NCI-H2081 (cell line): ENCODE measurements at regions not wholly inside any gene's neighbourhood (a gene's known extent, or its start where the extent isn't known, plus 50 kb on each side); places are given as distances from the start of the nearest gene placed in this dataset.

ENCODE experiments used
- DNase-seq, 2 experiments: peaks; one replicate each; lab custom pipeline; 2025; lab: John Stamatoyannopoulos, UW

- no peak for DNase-seq
Measured at GRCh38 chr2:122219504-122219903, 464.1 kb downstream of the TSN start.

- DNase-seq: no peak
Measured at GRCh38 chr2:122221665-122222064, 466.2 kb downstream of the TSN start.

GRCh38 chr2:122231296-122231695 lies 475.8 kb downstream of the TSN start:
- DNase-seq: no peak

- no peak for DNase-seq
Measured at GRCh38 chr2:122233372-122233771, 477.9 kb downstream of the TSN start.

GRCh38 chr2:122236152-122236874 lies 480.9 kb downstream of the TSN start:
- no peak for DNase-seq

- no peak for DNase-seq
Measured at GRCh38 chr2:122236925-122237324, 481.5 kb downstream of the TSN start.

GRCh38 chr2:122237450-122237849 lies 482.0 kb downstream of the TSN start:
- DNase-seq: no peak

- no peak for DNase-seq
Measured at GRCh38 chr2:122238006-122238559, 482.6 kb downstream of the TSN start.

GRCh38 chr2:122239440-122239839 lies 484.0 kb downstream of the TSN start:
- DNase-seq: no peak

GRCh38 chr2:122244598-122245229 lies 489.3 kb downstream of the TSN start:
- DNase-seq: no peak

- DNase-seq: no peak
Measured at GRCh38 chr2:122249673-122250072, 494.2 kb downstream of the TSN start.

GRCh38 chr2:122251158-122251557 lies 495.7 kb downstream of the TSN start:
- no peak for DNase-seq

- DNase-seq: no peak
Measured at GRCh38 chr2:122251566-122251965, 496.1 kb downstream of the TSN start.

GRCh38 chr2:122255924-122256323 lies 500.5 kb downstream of the TSN start:
- no peak for DNase-seq

- DNase-seq: no peak
Measured at GRCh38 chr2:122261911-122262310, 506.5 kb downstream of the TSN start.

GRCh38 chr2:122263746-122264145 lies 508.3 kb downstream of the TSN start:
- no peak for DNase-seq

- DNase-seq: no peak
Measured at GRCh38 chr2:122266636-122267035, 511.2 kb downstream of the TSN start.

GRCh38 chr2:122267947-122268346 lies 512.5 kb downstream of the TSN start:
- no peak for DNase-seq

GRCh38 chr2:122273785-122274419 lies 518.5 kb downstream of the TSN start:
- no peak for DNase-seq

GRCh38 chr2:122277956-122278355 lies 522.5 kb downstream of the TSN start:
- no peak for DNase-seq

GRCh38 chr2:122300758-122301157 lies 545.3 kb downstream of the TSN start:
- DNase-seq: no peak

GRCh38 chr2:122307763-122308162 lies 552.3 kb downstream of the TSN start:
- no peak for DNase-seq

GRCh38 chr2:122315306-122315705 lies 559.9 kb downstream of the TSN start:
- DNase-seq: no peak
